A549 (cell line): ENCODE measurements at regions not wholly inside any gene's neighbourhood (a gene's known extent, or its start where the extent isn't known, plus 50 kb on each side); places are given as distances from the start of the nearest gene placed in this dataset.

Experiments used
- ATAC-seq, 2 experiments: fragments of 200-7000 bp in 1 of 2; fragments of >200 bp in 1 of 2; cut with Nextera tagmentation in 1 of 2; cut with Tn5 transposase in 1 of 2; 3 replicates each; pipeline versions ENCODE4 v1.8.0 to v1.9.1; 2018 to 2020; ENCODE audit warnings: mild to moderate bottlenecking in 1 of 2, moderate library complexity in 1 of 2
- CTCF ChIA-PET: fragments of 300-600 bp; sonication (Branson Sonifier 250); formaldehyde crosslinking; extraction: SDS; loops from one replicate; lab custom pipeline; 2021; ENCODE audit warnings: antibody characterized with exemption, inconsistent platforms; lab: Yijun Ruan, JAX
- POLR2A ChIA-PET: fragments of 350-600 bp; formaldehyde crosslinking; extraction: SDS; loops from one replicate; lab custom pipeline; 2021; ENCODE audit warnings: antibody characterized with exemption, inconsistent platforms; lab: Yijun Ruan, JAX
- DNase-seq, 2 experiments: peaks; one replicate each; pipeline versions ENCODE4 v3.0.0 to v3.0.0-alpha.2; 2011 to 2016; ENCODE audit warnings: low read depth in 1 of 2, low spot score in 1 of 2
- FAIRE-seq: peaks from 2 replicates; lab custom pipeline; 2011; peaks lifted over from hg19 to GRCh38; lab: Jason Lieb, UNC
- H3K27ac ChIP-seq, 2 experiments: fragments of >200 bp; sonication (Bioruptor Twin); formaldehyde crosslinking; 3 replicates each; pipeline ENCODE4 v1.5.1; 2016 to 2017
- H3K4me1 ChIP-seq: fragments of >200 bp; sonication (Bioruptor Twin); formaldehyde crosslinking; 3 replicates; pipeline ENCODE4 v1.6.1; 2016
- H3K4me2 ChIP-seq: fragments of >200 bp; sonication (Bioruptor Twin); formaldehyde crosslinking; 3 replicates; pipeline ENCODE4 v1.6.1; 2016
- H3K4me3 ChIP-seq: fragments of >200 bp; sonication (Bioruptor Twin); formaldehyde crosslinking; 3 replicates; pipeline ENCODE4 v1.5.1; 2016
- H3K9me3 ChIP-seq: fragments of >200 bp; sonication (Bioruptor Twin); formaldehyde crosslinking; 3 replicates; pipeline ENCODE4 v1.6.1; 2016
- ATOH8 ChIP-seq: fragments of 250-450 bp; sonication (Bioruptor Pico); IDR thresholded peaks from 2 replicates; pipeline ENCODE4 v1.5.0; 2020; ENCODE audit warnings: low read depth, mild to moderate bottlenecking, moderate library complexity
- BCL3 ChIP-seq: fragments of >200 bp; sonication (Bioruptor Twin); formaldehyde crosslinking; IDR thresholded peaks from 3 replicates; pipeline ENCODE4 v1.6.1; 2016
- BHLHE40 ChIP-seq: IDR thresholded peaks from 2 replicates; pipeline ENCODE4 v1.6.1; 2012; ENCODE audit warnings: low read depth, low read length, inconsistent platforms
- CBX8 ChIP-seq: fragments of 200-600 bp; sonication (generic); IDR thresholded peaks from 2 replicates; pipeline ENCODE4 v1.6.1; 2016
- CTCF ChIP-seq: fragments of >200 bp; sonication (Bioruptor Twin); formaldehyde crosslinking; IDR thresholded peaks from 3 replicates; pipeline ENCODE4 v1.5.1; 2016
- EHF ChIP-seq: fragments of 250-450 bp; sonication (Bioruptor Pico); IDR thresholded peaks from 2 replicates; pipeline ENCODE4 v1.5.0; 2020; ENCODE audit warnings: mild to moderate bottlenecking
- EP300 ChIP-seq, 2 experiments: fragments of >200 bp; sonication (Bioruptor Twin); formaldehyde crosslinking; IDR thresholded peaks; 2 replicates in 1 of 2; 3 replicates in 1 of 2; pipeline ENCODE4 v1.6.1; 2016 to 2017
- ESRRA ChIP-seq: fragments of 150-350 bp; IDR thresholded peaks from 2 replicates; pipeline ENCODE4 v1.6.1; 2014; ENCODE audit warnings: mild to moderate bottlenecking, low read length, borderline replicate concordance
- FOSB ChIP-seq: fragments of 250-450 bp; sonication (Bioruptor Pico); IDR thresholded peaks from 2 replicates; pipeline ENCODE4 v1.5.0; 2020; ENCODE audit warnings: mild to moderate bottlenecking, moderate library complexity
- FOSL2 ChIP-seq, 2 experiments: fragments of 450-650 bp in 1 of 2; fragments of >200 bp in 1 of 2; sonication (Bioruptor Twin) in 1 of 2; formaldehyde crosslinking; IDR thresholded peaks; 2 replicates each; pipeline versions ENCODE4 v1.5.0 to v1.6.1; 2016 to 2020; ENCODE audit warnings: mild to moderate bottlenecking in 1 of 2, moderate library complexity in 1 of 2
- HDAC2 ChIP-seq: fragments of 200-600 bp; sonication (generic); IDR thresholded peaks from 2 replicates; pipeline ENCODE4 v1.6.1; 2016
- HMGXB4 ChIP-seq: fragments of 250-450 bp; sonication (Bioruptor Pico); IDR thresholded peaks from 2 replicates; pipeline ENCODE4 v1.5.0; 2021; ENCODE audit warnings: mild to moderate bottlenecking, moderate library complexity, borderline replicate concordance
- HOXA7 ChIP-seq: fragments of 250-450 bp; sonication (Bioruptor Pico); IDR thresholded peaks from 2 replicates; pipeline ENCODE4 v1.5.0; 2020; ENCODE audit warnings: mild to moderate bottlenecking, moderate library complexity
- HOXB13 ChIP-seq: fragments of 250-450 bp; sonication (Bioruptor Pico); IDR thresholded peaks from 2 replicates; pipeline ENCODE4 v1.5.0; 2020; ENCODE audit warnings: low read depth, mild to moderate bottlenecking, moderate library complexity
- KDM5A ChIP-seq: fragments of 200-600 bp; sonication (generic); IDR thresholded peaks from 2 replicates; pipeline ENCODE4 v1.6.1; 2016; ENCODE audit warnings: antibody characterized with exemption, mild to moderate bottlenecking
- MAFK ChIP-seq: fragments of 450-650 bp; IDR thresholded peaks from 2 replicates; pipeline ENCODE4 v1.6.1; 2014; ENCODE audit not compliant: partially characterized antibody
- NFE2L2 ChIP-seq: fragments of 150-350 bp; conservative IDR thresholded peaks from 2 replicates; pipeline ENCODE4 v1.6.1; 2014; ENCODE audit warnings: low read length
- NPAS2 ChIP-seq: fragments of 250-450 bp; sonication (Bioruptor Pico); IDR thresholded peaks from 2 replicates; pipeline ENCODE4 v1.8.0; 2022; ENCODE audit warnings: mild to moderate bottlenecking, moderate library complexity, borderline replicate concordance
- NR3C1 ChIP-seq: fragments of >200 bp; sonication (Bioruptor Twin); formaldehyde crosslinking; IDR thresholded peaks from 3 replicates; pipeline ENCODE4 v1.6.1; 2017
- PHF8 ChIP-seq: fragments of 200-600 bp; sonication (generic); IDR thresholded peaks from 2 replicates; pipeline ENCODE4 v1.6.1; 2016; ENCODE audit warnings: low read depth, mild to moderate bottlenecking, antibody characterized with exemption, moderate library complexity, borderline replicate concordance
- RAD21 ChIP-seq, 2 experiments: fragments of >200 bp in 1 of 2; sonication (Bioruptor Twin) in 1 of 2; formaldehyde crosslinking in 1 of 2; IDR thresholded peaks in 1 of 2; conservative IDR thresholded peaks in 1 of 2; 2 replicates in 1 of 2; 3 replicates in 1 of 2; pipeline ENCODE4 v1.6.1; 2012 to 2018; ENCODE audit warnings: inconsistent platforms in 1 of 2
- RARB ChIP-seq: fragments of 250-450 bp; sonication (Bioruptor Pico); IDR thresholded peaks from 2 replicates; pipeline ENCODE4 v1.8.0; 2021; ENCODE audit warnings: mild to moderate bottlenecking, moderate library complexity
- RCOR1 ChIP-seq: fragments of 150-350 bp; IDR thresholded peaks from 2 replicates; pipeline ENCODE4 v1.6.1; 2014; ENCODE audit warnings: antibody characterized with exemption, low read length, low read depth
- REST ChIP-seq: fragments of 200-600 bp; sonication (generic); IDR thresholded peaks from 2 replicates; pipeline ENCODE4 v1.6.1; 2016; ENCODE audit warnings: antibody characterized with exemption, mild to moderate bottlenecking, moderate library complexity
- RNF2 ChIP-seq: fragments of 200-600 bp; sonication (generic); IDR thresholded peaks from 2 replicates; pipeline ENCODE4 v1.6.1; 2016; ENCODE audit warnings: low read depth, mild to moderate bottlenecking, antibody characterized with exemption, moderate library complexity, borderline replicate concordance
- TP53 ChIP-seq: fragments of 250-450 bp; sonication (Bioruptor Pico); IDR thresholded peaks from 2 replicates; pipeline ENCODE4 v1.5.0; 2021; ENCODE audit warnings: mild to moderate bottlenecking, moderate library complexity
- USF2 ChIP-seq: fragments of 450-650 bp; IDR thresholded peaks from 2 replicates; pipeline ENCODE4 v1.6.1; 2014; ENCODE audit warnings: antibody characterized with exemption
- WGBS: methylation state at CpG from one replicate; pipeline ENCODE4 v1.1.6; 2017; ENCODE audit errors: missing lambda C conversion rate; 5-methylcytosine and 5-hydroxymethylcytosine counted together

- CTCF ChIA-PET: no interaction called here
- ATAC-seq: no peak
- Histone ChIP-seq H3K4me3 (no peak overlapping the region), H3K4me2 (no peak overlapping the region), H3K27ac (no peak overlapping the region), H3K9me3 (no peaks in the 10 kb centered on the region), H3K4me1 (no peaks in the 10 kb centered on the region)
- POLR2A ChIA-PET: no interaction called here
- TF ChIP-seq CTCF (no peak), HOXA7 (CRISPR knock-in tag) (no peak), HMGXB4 (CRISPR knock-in tag) (no peak), ATOH8 (CRISPR knock-in tag) (no peak), RNF2 (no peak), MAFK (no peak), BHLHE40 (no peak), EHF (CRISPR knock-in tag) (no peak), NFE2L2 (no peak), CBX8 (no peak), EP300 (IDR thresholded peaks at IDR 0.05) (no peak), KDM5A (no peak), USF2 (no peak), NPAS2 (CRISPR knock-in tag) (no peak), FOSL2 (IDR thresholded peaks at IDR 0.05) (no peak), FOSL2 (CRISPR knock-in tag; IDR thresholded peaks at IDR 0.05) (no peak), HDAC2 (no peak)
- no peak for FAIRE-seq
- DNase-seq: no peak
- 0% methylated on average over 4 of the region's 4 CpGs for WGBS
Measured at GRCh38 chr2:129160879-129161278, 818.6 kb upstream of the RAB6C start.

GRCh38 chr2:129164220-129164949, 815.1 kb upstream of the RAB6C start:
- ChIA-PET POLR2A (no interaction called here), CTCF (no interaction called here)
- FAIRE-seq (no peak), ATAC-seq (no peak), DNase-seq (no peak)
- no peaks in the 10 kb centered on the region for H3K4me1 ChIP-seq
- H3K9me3 ChIP-seq: no peaks in the 10 kb centered on the region
- no peak overlapping the region for H3K4me3 ChIP-seq
- 2% methylated on average over 6 of the region's 6 CpGs for WGBS
- H3K4me2 ChIP-seq: no peak overlapping the region
- no peak overlapping the region for H3K27ac ChIP-seq
- no peak for TF ChIP-seq RCOR1
- no peak for TF ChIP-seq FOSB (CRISPR knock-in tag)
- no peak for TF ChIP-seq NFE2L2
- TF ChIP-seq BCL3: no peak
- TF ChIP-seq RARB (CRISPR knock-in tag): no peak
- no peak for TF ChIP-seq HOXB13 (CRISPR knock-in tag)
- no peak for TF ChIP-seq REST
- no peak for TF ChIP-seq HOXA7 (CRISPR knock-in tag)
- TF ChIP-seq TP53 (CRISPR knock-in tag): no peak
- TF ChIP-seq PHF8: no peak
- TF ChIP-seq KDM5A: no peak
- no peak for TF ChIP-seq NR3C1
- no peak for TF ChIP-seq RAD21 (conservative IDR thresholded peaks at IDR 0.05 in 1 of 2, IDR thresholded peaks at IDR 0.05 in 1 of 2)
- no peak for TF ChIP-seq ESRRA
- TF ChIP-seq EHF (CRISPR knock-in tag): no peak
